Spleen (tissue), 11 donors: ENCODE measurements at regions not wholly inside any gene's neighbourhood (a gene's known extent, or its start where the extent isn't known, plus 50 kb on each side); places are given as distances from the start of the nearest gene placed in this dataset.

Experiments
- DNase-seq: peaks from one replicate; pipeline ENCODE4 v3.0.0-alpha.2; 2020
- H3K27ac ChIP-seq, 8 donors: fragments of 200-600 bp; sonication (generic) in 7 of 8; 1 replicate in 4 of 8; 2 replicates in 4 of 8; pipeline versions ENCODE4 v1.5.0 to v1.8.0; 2016 to 2021; ENCODE audit warnings: inconsistent platforms in 4 of 8, mild to moderate bottlenecking in 4 of 8, moderate library complexity in 1 of 8
- H3K27me3 ChIP-seq, 7 donors: fragments of 200-600 bp; sonication (generic) in 6 of 7; replicated peaks in 1 of 7; 1 replicate in 4 of 7; 2 replicates in 3 of 7; pipeline versions ENCODE4 v1.5.0 to v1.8.0; 2016 to 2021; ENCODE audit warnings: inconsistent platforms in 3 of 7, mild to moderate bottlenecking in 1 of 7
- H3K36me3 ChIP-seq, 6 donors: fragments of 200-600 bp; sonication (generic) in 5 of 6; 1 replicate in 4 of 6; 2 replicates in 2 of 6; pipeline versions ENCODE4 v1.5.0 to v1.8.0; 2016 to 2021; ENCODE audit warnings: inconsistent platforms in 2 of 6
- H3K4me1 ChIP-seq, 6 donors: fragments of 200-600 bp; sonication (generic) in 5 of 6; 1 replicate in 3 of 6; 2 replicates in 3 of 6; pipeline versions ENCODE4 v1.5.0 to v1.8.0; 2016 to 2021; ENCODE audit warnings: inconsistent platforms in 3 of 6
- H3K4me3 ChIP-seq, 8 donors: fragments of 200-600 bp; sonication (generic) in 7 of 8; 1 replicate in 4 of 8; 2 replicates in 4 of 8; pipeline versions ENCODE4 v1.5.0 to v1.8.0; 2016 to 2021; ENCODE audit warnings: inconsistent platforms in 4 of 8, mild to moderate bottlenecking in 4 of 8, moderate library complexity in 2 of 8
- H3K9me3 ChIP-seq, 8 donors: fragments of 200-600 bp; sonication (generic) in 7 of 8; 1 replicate in 4 of 8; 2 replicates in 4 of 8; pipeline versions ENCODE4 v1.5.0 to v1.8.0; 2016 to 2021; ENCODE audit warnings: inconsistent platforms in 4 of 8
- POLR2A ChIP-seq, 3 donors: fragments of 450-650 bp; IDR thresholded peaks; one replicate each; pipeline ENCODE4 v1.5.1; 2017; ENCODE audit warnings: antibody characterized with exemption in 3 of 3, mild to moderate bottlenecking in 1 of 3
- POLR2AphosphoS5 ChIP-seq, 3 donors: sonication (generic); formaldehyde crosslinking; IDR thresholded peaks; one replicate each; pipeline ENCODE4 v1.5.1; 2017; ENCODE audit warnings: antibody characterized with exemption in 3 of 3
- WGBS, 5 donors: extraction: QIAGEN DNeasy Blood & Tissue Kit in 3 of 5; methylation state at CpG; one replicate each; pipeline versions ENCODE4 v1.1.5 to v1.1.7; 2013 to 2018; 5-methylcytosine and 5-hydroxymethylcytosine counted together
- intact Hi-C: fragments of 100-400 bp; cut with DNase I; formaldehyde crosslinking; loops from one replicate; pipeline ENCODE4 v1.15.0; 2023; ENCODE audit warnings: low total_unique reads
- TF ChIP-seq, protein P1 (sequence below), 11 experiments: fragments of 200-600 bp in 7 of 11; fragments of 450-650 bp in 4 of 11; sonication (generic) in 4 of 11; IDR thresholded peaks in 8 of 11; conservative IDR thresholded peaks in 3 of 11; 1 replicate in 7 of 11; 2 replicates in 4 of 11; pipeline versions ENCODE4 v1.4.0 to v1.8.0; 2016 to 2021; ENCODE audit warnings: antibody characterized with exemption in 11 of 11, inconsistent platforms in 4 of 11, mild to moderate bottlenecking in 1 of 11
- donor health status: healthy with polysubstance abuse.
- donor health status: DM: no; HTN: no; CAD: no; lungs with moderate emphysema.
- donor health status: DM: no; HTN: no; CAD: no.
- donor health status: Bipolar disorder and iron deficiency.
- donor health status: healthy.
- donor health status: DM: no; HTN: no; CAD: no.
- donor health status: DM: yes; HTN: yes; CAD: no.

- no peak overlapping the region for H3K4me3 ChIP-seq
- no peaks in the 10 kb centered on the region for H3K9me3 ChIP-seq
- H3K27ac ChIP-seq: no peak overlapping the region
- TF ChIP-seq POLR2AphosphoS5 (IDR thresholded peaks at IDR 0.05) (no peak), POLR2A (IDR thresholded peaks at IDR 0.05) (no peak)
- TF ChIP-seq, protein P1, sequence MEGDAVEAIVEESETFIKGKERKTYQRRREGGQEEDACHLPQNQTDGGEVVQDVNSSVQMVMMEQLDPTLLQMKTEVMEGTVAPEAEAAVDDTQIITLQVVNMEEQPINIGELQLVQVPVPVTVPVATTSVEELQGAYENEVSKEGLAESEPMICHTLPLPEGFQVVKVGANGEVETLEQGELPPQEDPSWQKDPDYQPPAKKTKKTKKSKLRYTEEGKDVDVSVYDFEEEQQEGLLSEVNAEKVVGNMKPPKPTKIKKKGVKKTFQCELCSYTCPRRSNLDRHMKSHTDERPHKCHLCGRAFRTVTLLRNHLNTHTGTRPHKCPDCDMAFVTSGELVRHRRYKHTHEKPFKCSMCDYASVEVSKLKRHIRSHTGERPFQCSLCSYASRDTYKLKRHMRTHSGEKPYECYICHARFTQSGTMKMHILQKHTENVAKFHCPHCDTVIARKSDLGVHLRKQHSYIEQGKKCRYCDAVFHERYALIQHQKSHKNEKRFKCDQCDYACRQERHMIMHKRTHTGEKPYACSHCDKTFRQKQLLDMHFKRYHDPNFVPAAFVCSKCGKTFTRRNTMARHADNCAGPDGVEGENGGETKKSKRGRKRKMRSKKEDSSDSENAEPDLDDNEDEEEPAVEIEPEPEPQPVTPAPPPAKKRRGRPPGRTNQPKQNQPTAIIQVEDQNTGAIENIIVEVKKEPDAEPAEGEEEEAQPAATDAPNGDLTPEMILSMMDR (IDR thresholded peaks at IDR 0.05 in 8 of 11, conservative IDR thresholded peaks at IDR 0.05 in 3 of 11): no peak
- intact Hi-C loops: no loop called here
- no peaks in the 10 kb centered on the region for H3K4me1 ChIP-seq
- H3K27me3 ChIP-seq: no peaks in the 10 kb centered on the region
- DNase-seq: no peak
- WGBS, 5 donors: 65 to 79% (median 68%) methylated on average over 1 of the region's 1 CpG
- H3K36me3 ChIP-seq: no peaks in the 10 kb centered on the region
These were observed 149.0 kb upstream of the STEAP4 start for GRCh38 chr7:88455696-88456095.

- TF ChIP-seq, protein P1 (IDR thresholded peaks at IDR 0.05 in 8 of 11, conservative IDR thresholded peaks at IDR 0.05 in 3 of 11): no peak
- TF ChIP-seq POLR2A (IDR thresholded peaks at IDR 0.05) (no peak), POLR2AphosphoS5 (IDR thresholded peaks at IDR 0.05) (no peak)
- no peaks in the 10 kb centered on the region for H3K36me3 ChIP-seq
- no peaks in the 10 kb centered on the region for H3K27me3 ChIP-seq
- no peak for DNase-seq
- H3K9me3 ChIP-seq: no peaks in the 10 kb centered on the region
- no peak overlapping the region for H3K4me3 ChIP-seq
- no peaks in the 10 kb centered on the region for H3K4me1 ChIP-seq
- no peak overlapping the region for H3K27ac ChIP-seq
- intact Hi-C loops: no loop called here
- 78 to 83% (median 82%) methylated on average over 3 of the region's 3 CpGs for WGBS, 5 donors
These were observed 146.0 kb upstream of the STEAP4 start for GRCh38 chr7:88452646-88453045.

DNA sequence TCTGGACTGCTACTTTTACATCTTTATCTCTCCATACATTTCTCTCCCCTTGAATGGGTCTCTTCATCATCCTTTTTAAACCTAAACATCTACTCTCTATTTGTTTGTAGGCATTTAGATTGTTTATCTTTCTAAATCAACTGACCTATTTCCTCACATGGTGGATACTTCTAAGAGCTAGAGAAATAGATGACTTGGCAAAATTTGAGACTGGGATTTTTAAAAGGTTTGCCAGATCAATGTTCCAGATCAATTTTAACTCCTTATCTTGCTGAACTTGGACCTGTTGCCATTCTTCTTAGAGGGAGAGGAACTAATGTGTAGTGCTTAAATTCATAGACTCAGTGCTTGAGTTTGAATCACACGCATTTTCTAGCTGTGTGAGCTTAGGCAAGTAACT lies 144.2 kb upstream of the STEAP4 start:
- 88 to 95% (median 91%) methylated on average over 1 of the region's 1 CpG for WGBS, 5 donors
- Histone ChIP-seq H3K36me3 (no peaks in the 10 kb centered on the region), H3K4me3 (no peak overlapping the region), H3K9me3 (no peaks in the 10 kb centered on the region), H3K27ac (no peak overlapping the region), H3K4me1 (no peaks in the 10 kb centered on the region), H3K27me3 (no peaks in the 10 kb centered on the region)
- DNase-seq: no peak
- TF ChIP-seq POLR2AphosphoS5 (IDR thresholded peaks at IDR 0.05): no peak
- TF ChIP-seq POLR2A (IDR thresholded peaks at IDR 0.05): no peak
- TF ChIP-seq, protein P1 (IDR thresholded peaks at IDR 0.05 in 8 of 11, conservative IDR thresholded peaks at IDR 0.05 in 3 of 11): no peak
- intact Hi-C loops: no loop called here

- WGBS, 5 donors: 48 to 69% (median 50%) methylated on average over 1 of the region's 1 CpG
- Histone ChIP-seq H3K27ac (no peak overlapping the region), H3K4me3 (no peak overlapping the region), H3K4me1 (no peaks in the 10 kb centered on the region), H3K9me3 (no peaks in the 10 kb centered on the region), H3K27me3 (no peaks in the 10 kb centered on the region), H3K36me3 (no peaks in the 10 kb centered on the region)
- TF ChIP-seq POLR2A (IDR thresholded peaks at IDR 0.05): no peak
- TF ChIP-seq, protein P1 (IDR thresholded peaks at IDR 0.05 in 8 of 11, conservative IDR thresholded peaks at IDR 0.05 in 3 of 11): no peak
- no peak for TF ChIP-seq POLR2AphosphoS5 (IDR thresholded peaks at IDR 0.05)
- no peak for DNase-seq
- intact Hi-C loops: no loop called here
These were observed 142.7 kb upstream of the STEAP4 start for GRCh38 chr7:88449410-88449809.
